ENCODE measurements at regions not wholly inside any gene's neighbourhood (a gene's known extent, or its start where the extent isn't known, plus 50 kb on each side); places are given as distances from the start of the nearest gene placed in this dataset.
"Not testable (repeated sequence)": the region's sequence is repeated elsewhere in the genome, so short reads cannot be mapped to it uniquely, and the experiment has no call there.

DNA sequence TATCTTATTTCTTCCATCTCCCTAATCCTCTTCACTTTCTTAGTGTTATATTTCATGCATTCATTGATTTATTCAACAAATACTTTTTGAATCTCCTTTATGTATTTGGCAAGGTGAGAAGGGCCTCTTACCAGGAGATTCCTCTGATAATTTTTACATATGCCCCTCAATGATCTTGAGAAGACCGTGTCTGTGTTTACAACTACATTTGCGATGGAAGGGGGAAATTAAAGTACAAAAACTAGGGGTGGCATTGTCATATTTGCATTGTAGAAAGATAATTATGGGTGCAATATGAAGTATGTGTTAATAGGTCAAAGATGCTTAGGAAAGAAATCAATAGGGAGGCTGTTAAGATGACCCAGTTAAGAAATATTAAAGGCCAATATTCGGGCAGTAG, 1108.4 kb upstream of the MIR17HG start:
- DNase-seq (ENCODE audit: low read depth in 2 of 2) = no peak

DNA sequence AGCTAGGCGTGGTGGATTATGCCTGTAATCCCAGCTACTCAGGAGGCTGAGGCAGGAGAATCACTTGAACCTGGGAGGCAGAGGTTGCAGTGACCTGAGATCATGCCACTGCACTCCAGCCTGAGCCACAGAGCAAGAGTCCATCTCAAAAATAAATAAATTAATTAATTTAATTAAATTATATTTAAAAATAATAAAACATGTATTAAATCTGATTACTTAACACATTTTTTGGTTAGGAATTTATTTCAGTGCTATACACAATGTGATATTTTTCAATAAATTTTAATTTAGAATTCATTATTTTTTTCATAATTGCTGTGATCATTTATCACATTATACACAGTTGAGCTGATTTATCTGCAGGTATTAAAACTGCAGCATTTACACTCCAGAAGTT, 1101.5 kb upstream of the MIR17HG start:
- no peak for DNase-seq (ENCODE audit: low read depth in 2 of 2)

DNA sequence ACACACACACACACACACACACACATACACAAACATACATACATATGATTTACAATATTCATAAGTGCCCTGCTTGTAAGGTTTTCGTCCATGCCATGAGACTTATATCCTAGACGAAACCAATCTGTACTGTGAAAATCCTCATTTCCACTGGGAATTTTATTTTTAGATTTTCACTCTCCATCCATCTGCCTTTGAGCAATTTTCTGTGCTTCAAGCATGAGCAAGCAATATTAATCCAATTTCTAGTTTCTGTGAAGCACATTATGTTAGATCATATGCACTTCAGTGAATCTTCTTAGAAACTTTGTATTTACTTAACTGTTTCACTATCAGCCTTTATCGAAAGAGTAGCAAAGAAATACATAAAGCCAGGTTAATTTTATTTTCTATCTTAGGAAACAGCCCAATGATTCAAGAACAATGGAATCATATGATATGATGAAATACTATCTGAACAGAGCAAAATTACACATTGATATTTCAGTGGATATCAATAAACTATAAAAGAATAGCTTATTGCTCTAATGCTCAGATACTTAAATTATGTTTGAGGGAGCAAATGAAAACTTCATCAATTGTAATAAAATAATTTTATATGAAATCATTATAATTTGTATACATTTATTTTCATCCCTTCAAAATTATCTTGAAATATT, 1100.7 kb upstream of the MIR17HG start:
- DNase-seq (ENCODE audit: low read depth in 2 of 2) = no peak

DNA sequence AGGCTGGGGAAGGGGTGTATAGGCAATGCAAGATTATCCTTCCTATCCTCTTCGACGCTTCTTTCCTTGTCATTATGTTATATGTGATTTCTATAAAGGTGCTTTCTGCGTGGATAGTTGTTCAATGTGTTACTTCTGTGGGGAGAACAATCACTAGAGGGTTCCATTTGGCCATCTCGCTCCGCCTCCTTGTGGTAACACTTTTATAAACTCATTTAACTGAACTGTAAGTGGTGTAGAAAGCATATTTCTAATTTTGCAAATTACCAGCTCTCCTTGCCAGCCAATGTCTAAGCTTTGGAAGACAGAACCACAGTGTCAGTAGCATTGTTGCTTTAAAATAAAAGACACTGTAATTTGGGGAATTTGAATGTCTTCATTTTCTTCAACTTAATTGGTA, 1093.7 kb upstream of the MIR17HG start:
- DNase-seq (ENCODE audit: low read depth in 2 of 2) = no peak

DNA sequence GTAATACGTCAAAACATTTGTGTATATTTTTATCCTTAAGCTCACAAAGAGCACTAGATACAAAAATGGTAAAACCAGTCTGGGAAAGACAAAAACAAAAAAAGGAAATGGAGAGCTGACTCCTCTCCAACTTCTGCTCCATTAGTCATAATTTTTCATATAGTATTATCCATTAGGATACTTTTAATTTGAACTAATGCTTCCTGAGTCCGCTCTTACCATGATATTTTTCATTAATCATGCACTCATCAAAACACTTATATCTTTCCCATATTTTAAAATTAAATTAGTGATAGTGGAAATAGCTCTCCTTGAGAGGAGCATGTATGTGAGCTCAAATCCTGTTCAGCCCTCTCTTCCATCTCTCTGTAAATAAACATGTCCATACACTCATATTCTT, 1093.0 kb upstream of the MIR17HG start:
- no peak for DNase-seq (ENCODE audit: low read depth in 2 of 2)

DNA sequence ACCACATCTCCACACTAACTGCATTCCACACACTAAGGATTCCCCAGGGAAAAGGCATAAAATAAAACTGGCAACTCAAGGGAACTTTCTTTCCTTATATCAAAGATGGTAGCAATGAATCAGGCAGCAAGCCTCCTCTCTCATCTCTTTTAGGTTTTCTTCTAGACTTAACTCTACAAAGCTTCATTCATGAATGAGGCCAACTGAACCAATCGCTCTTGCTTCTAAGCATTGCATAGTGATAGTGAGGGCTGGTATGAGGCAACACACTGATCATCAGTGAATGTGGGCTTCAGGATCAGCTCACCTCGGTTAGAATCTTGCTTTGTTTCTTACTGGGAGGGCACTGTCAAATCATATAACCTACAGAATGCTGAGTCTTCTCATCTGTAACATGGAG, 1090.7 kb upstream of the MIR17HG start:
- no peak for DNase-seq (ENCODE audit: low read depth in 2 of 2)

DNA sequence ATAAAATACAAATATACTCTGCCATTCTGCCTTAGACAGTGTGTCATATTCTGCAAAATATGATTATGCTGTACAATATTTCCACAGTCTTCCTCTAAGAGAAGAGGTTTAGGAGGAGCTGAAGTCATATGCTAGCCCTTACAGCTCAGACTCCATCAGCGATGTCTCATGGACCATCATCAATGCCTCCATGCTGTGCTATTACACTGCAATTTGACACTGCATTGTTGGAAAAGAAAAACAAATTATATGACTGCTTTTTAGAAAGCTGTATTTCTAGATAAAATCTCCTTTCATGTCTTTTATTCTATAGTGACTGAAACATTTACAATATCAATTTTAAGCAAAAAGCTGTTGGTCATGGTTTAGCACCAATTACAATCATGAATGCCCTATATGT, 1089.4 kb upstream of the MIR17HG start:
- DNase-seq (ENCODE audit: low read depth in 2 of 2) = no peak

DNA sequence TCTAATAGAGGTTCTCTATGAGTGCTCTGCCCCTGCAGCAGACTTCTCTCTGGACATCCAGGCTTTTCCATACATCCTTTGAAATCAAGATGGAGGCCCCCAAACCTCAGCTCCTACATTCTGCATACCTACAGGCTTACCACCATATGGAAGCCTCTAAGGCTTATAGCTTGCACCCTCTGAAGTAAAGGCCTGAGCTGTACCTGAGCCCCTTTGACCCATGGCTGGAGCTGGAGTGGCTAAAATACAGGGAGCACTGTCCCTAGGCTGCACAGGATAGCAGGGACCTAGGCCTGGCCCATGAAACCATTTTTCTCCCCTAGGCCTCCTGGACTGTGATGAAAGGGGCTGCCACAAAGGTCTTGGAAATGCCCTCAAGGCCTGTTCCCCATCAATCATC, 1086.1 kb upstream of the MIR17HG start:
- no peak for DNase-seq (ENCODE audit: low read depth in 2 of 2)

DNA sequence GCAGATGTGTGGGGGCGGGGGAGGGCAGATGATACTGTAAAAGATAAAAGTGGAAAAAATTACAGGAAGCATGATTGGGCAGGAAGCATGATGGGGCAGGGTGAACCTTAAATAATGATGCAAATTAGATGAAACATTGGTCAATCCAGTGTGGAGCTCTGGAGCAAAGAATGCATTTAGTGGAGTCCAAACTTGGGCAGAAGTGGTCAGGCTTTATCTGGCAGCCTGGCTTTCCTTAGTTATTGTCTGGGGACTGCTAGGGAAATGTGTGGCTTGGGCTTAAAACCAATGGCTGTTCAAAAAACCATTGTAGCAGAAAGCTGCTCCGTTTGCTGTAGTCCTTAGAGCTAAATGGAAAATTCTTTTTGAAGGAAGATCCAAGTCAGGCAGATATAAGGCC, 1077.3 kb upstream of the MIR17HG start:
- no peak for DNase-seq (ENCODE audit: low read depth in 2 of 2)

DNA sequence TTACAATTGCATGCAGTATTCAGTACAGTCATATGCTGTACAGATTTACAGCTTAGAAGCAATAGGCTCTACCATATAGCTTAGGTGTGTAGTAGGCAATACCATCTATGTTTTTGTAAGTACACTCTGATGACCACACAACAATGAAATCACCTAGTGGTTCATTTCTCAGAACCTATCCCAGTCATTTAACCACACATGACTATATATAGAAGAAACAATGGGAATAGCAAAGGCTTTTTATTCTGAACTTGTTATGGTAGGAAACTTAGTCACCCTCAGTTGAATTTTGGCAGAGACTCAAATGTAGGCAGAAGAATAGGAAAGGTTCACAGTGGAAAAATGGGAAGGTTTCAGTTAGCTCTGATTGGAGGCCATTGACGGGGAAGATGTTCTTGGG, 1075.1 kb upstream of the MIR17HG start:
- no peak for DNase-seq (ENCODE audit: low read depth in 2 of 2)

DNA sequence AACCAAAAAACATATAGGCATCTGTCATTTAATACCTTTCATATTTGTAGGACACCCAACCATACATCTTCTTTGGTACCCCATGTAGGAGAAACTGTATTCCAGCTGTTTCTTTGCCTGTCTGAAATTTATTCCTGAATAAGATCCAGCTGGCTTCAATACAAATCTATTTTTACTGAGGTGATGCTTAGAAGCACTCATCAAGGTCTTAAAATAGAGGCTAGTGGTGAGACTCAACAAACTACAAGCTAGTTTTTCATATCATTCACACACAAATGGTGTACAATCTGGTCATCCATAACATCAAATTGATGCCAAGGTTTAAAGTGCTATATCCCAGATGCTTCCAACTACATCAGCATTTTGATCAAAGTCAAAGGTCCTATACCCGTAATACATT, 1071.3 kb upstream of the MIR17HG start:
- no peak for DNase-seq (ENCODE audit: low read depth in 2 of 2)

DNA sequence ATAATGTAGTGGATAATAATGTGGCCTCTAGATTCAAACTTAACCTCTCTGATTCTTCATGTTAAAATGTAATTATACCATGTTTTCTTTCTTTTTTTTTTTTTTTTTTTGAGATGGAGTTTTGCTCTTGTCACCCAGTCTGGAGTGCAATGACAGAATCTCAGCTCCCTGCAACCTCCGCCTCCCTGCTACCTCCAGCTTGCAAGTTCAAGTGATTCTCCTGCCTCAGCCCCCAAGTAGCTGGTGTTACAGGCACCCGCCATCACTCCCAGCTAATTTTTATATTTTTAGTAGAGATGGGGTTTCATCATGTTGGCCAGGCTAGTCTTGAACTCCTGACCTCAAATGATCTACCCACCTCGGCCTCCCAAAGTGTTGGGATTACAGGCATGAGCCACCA, 1069.3 kb upstream of the MIR17HG start:
- DNase-seq (ENCODE audit: low read depth in 2 of 2) = not testable (repeated sequence)

DNA sequence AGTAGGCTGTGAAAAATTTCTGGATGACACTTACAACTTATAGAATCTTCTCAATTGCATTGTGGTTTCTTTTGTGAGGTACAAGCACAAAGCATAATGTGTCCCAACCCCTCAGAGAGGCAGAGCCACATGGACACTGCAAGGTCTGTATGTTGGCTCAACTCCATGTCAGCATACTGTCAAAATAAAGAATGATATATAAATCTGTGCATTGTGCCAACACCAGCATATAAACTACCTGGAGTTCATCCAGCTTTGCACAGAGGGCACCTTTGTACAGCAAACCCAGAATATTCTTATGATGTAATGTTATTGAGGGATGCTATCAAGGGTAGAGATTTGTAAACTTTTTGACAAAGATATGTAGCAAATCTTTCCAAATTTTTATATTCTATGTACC, 1065.8 kb upstream of the MIR17HG start:
- no peak for DNase-seq (ENCODE audit: low read depth in 2 of 2)

DNA sequence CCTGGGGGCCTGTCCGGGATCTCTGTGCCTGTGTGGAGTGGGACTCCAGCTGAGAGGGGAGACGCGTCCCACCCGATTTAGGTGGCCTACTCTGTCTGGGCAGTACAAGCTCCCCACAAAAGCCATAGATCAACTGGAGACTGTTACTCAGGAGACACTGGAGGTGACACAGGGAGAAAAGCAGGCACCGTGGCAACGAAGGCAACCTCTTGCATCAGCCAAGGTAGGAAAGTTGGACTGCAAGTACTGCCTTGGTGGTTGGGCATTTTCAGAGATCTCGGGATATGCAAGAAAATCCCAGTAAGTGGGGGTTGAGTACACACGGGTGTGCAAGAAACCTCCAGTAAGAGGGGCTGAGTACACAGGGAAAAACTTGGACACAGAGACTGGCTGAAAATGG, 1060.0 kb upstream of the MIR17HG start:
- no peak for DNase-seq (ENCODE audit: low read depth in 2 of 2)

DNA sequence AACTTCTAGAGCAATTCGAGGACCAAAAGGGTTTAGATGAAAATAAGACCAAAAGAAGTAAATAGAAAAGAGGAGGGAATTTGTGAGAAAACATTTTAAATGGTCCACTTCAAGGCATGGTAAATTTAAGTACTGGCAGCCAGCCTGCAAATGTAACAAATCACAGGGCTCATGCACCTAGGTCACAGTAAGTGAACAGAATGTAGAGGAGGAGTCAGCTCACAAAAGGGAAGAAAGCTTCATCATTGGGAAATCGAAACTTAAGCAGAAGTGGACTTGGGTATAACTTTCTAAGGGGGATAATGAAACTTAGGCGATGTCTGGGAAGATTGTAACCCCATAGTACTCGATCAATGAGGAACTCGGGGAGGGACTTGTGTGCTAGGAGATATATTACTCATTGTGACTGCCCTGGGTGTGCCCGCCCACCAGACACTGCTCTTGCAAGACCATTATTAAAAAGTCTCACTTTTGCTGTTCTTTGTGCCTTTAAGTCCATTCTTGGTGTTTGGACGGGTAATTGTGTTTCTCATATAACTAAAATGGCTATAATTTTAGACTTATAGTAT, 1053.6 kb upstream of the MIR17HG start:
- DNase-seq (ENCODE audit: low read depth in 2 of 2) = no peak

DNA sequence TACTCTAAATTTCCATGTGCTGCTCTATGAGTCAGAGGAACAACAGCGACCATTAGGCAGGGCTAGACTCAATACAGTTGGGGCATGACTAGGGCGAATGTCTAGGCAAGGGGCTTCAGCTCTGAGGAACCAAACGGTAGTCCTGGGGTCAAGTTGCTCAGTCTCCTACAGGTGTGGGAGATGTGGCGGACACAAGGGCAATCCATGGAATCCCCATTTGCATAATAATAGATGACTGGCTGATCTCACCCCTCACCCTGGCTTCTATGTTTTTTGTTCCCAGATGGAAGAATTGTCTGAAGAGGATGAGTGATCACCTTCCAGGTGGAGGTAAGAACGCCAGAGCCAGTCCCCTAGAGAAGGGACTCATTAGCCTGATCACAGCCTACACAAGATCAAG, 1048.2 kb upstream of the MIR17HG start:
- DNase-seq (ENCODE audit: low read depth in 2 of 2) = no peak

DNA sequence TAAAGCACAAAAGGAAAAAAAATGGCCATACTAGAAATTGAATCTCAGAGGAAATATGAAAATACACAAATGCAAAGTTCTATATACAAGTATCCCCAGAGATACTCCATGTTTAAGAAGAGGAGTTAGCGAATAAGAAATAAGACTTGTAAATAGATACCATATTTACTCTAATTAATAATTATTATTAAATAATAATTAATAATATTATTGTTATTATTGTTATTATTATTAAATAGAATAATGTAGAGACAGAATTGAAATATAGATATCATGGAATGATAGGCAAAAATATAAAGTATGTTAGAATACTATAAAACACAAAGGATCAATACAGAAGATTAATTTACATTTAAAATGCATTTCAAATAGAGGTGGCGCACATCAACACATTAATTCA, 1047.5 kb upstream of the MIR17HG start:
- DNase-seq (ENCODE audit: low read depth in 2 of 2) = no peak

DNA sequence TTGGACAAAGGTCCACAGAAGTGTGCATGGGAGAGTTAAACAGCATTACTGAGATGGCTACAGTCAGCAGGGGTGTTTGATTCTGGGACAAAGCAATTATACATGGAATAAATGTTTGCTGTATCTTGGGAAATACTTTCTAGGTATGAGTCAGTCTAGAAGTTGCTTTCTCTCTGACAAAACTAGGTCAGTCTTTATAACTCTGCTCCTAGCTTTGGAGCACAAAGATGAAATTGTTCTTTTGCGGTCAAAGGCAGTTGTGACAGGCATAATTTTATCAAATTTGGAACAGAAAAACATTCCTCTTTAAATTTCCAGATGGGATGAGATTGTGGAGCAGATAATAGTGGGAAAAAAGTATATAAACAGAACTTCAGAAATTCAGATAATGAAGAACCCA, 1045.4 kb upstream of the MIR17HG start:
- no peak for DNase-seq (ENCODE audit: low read depth in 2 of 2)

DNA sequence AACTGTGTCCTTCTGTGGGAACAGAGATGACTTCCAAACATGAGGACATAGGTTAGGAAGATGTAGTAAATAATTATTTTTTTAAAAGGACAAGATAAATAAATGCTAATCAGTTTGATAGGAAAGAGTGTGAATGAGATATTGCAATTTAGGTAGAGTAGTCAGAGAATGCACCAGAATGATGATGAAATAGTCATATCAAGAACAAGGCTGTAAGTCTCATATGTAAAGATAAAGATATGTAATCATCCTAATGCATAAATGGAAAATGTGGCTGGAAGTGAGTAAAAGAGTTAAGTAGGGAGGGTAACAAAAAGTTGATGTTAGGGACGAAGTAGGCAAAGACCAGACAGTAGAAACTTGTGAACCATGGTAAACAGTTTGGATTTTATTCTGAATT, 1041.7 kb upstream of the MIR17HG start:
- no peak for DNase-seq (ENCODE audit: low read depth in 2 of 2)

DNA sequence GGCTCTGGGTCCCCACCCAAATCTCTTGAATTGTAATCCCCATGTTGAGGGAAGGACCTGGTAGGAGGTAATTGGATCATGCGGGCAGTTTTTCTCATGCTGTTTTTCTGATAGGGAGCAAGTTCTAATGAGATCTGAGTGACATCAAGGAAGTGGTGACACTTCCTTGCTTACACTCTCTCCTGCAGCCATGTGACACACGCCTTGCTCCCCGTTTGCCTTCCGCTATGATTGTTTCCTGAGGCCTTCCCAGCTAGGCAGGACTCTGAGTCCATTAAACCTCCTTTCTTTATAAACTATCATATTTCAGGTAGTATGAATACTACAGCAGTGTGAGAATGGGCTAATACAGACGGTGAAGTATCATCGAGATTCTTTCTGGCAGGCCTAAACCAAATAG, 1040.4 kb upstream of the MIR17HG start:
- no peak for DNase-seq (ENCODE audit: low read depth in 2 of 2)

DNA sequence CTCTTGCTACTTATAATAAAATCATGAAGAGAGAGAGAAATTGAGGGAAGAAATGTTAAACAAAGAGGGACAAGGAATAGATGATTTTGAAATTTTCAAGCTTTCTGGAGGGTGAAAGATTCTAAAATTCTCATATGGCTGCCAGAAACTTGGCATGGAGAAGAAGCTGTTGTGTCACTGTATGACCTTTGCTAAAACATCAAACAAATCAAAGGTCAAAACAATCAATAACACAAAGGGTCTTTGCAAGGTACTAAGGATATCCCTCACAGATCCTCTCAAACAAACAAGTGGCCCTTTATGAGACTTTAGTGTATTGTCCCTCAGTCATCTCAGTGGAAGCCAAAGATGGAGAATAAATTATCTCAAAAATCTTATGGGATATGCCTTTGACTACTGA, 1039.2 kb upstream of the MIR17HG start:
- no peak for DNase-seq (ENCODE audit: low read depth in 2 of 2)

DNA sequence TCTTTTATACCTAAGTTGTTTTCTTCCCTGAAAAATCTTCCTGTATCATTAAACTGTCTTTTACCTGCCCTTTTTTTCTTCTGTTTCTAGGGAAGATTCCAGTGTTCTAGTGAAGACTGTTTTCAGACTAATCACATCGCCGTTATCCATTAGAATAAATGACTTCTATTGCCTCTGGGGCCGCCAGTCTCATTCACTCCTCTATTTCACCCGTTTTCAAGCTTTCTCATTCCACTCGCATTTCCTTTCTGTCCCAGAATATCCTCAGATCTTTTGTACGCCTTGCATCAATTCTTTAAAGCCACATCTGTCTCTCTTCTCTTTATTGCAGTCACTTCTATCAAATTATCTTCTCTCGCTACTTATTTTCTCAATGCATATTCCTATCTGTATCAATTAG, 1035.6 kb upstream of the MIR17HG start:
- DNase-seq (ENCODE audit: low read depth in 2 of 2) = no peak

DNA sequence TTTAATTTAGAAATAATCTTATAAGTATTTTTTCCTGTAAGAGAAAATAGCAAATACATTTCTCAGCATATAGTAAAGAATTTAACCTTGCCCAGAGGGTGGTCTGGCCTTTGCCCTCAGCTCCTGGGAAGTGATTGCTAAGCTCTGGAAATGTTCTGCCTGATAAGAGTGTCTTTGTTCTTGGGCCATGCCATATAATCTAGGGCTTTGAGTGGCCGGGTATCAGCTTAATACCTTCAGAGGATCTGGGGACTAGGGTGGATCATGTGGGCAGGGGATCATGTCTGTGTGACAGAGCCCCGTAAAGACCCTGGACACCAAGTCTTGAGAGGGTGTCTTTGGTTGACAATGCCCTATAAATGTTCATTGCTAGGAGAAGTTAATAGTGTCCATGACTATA, 1032.4 kb upstream of the MIR17HG start:
- no peak for DNase-seq (ENCODE audit: low read depth in 2 of 2)

DNA sequence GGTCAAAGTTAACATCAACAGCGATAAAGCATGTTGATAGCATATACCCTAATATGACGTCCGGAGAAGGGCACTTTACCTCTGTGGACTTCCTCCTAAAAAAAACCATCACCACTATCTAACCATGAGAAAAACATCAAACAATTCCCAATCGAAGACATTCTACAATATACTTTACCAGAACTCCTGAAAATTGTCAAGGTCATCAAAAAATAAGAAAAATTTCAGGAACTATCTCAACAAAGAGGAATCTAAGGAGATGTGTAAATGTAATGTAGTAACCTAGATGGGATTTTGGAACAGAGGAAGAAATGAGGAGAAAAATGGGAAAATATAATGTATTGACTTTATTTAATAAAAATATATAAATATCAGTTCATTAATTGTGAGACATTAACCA, 1026.8 kb upstream of the MIR17HG start:
- DNase-seq (ENCODE audit: low read depth in 2 of 2) = no peak
